SU-DHL-6 (cell line): ENCODE measurements at regions not wholly inside any gene's neighbourhood (a gene's known extent, or its start where the extent isn't known, plus 50 kb on each side); places are given as distances from the start of the nearest gene placed in this dataset.

Experiments
- EZH2phosphoT487 ChIP-seq: fragments of 200-600 bp; sonication (generic), shearing (Covaris generic); conservative IDR thresholded peaks from 2 replicates; pipeline ENCODE4 v1.6.1; 2018; ENCODE audit warnings: mild to moderate bottlenecking, antibody characterized with exemption, low read length, moderate library complexity, mixed read lengths
- TF ChIP-seq, protein P1 (sequence below): fragments of 200-600 bp; sonication (generic); IDR thresholded peaks from one replicate; pipeline ENCODE4 v1.5.1; 2017; ENCODE audit warnings: antibody characterized with exemption, mild to moderate bottlenecking, low read length, moderate library complexity; ENCODE audit not compliant: insufficient read depth, poor library complexity, severe bottlenecking

GRCh38 chr2:8430628-8431027 is 251.2 kb upstream of the ID2 start:
- TF ChIP-seq, protein P1, sequence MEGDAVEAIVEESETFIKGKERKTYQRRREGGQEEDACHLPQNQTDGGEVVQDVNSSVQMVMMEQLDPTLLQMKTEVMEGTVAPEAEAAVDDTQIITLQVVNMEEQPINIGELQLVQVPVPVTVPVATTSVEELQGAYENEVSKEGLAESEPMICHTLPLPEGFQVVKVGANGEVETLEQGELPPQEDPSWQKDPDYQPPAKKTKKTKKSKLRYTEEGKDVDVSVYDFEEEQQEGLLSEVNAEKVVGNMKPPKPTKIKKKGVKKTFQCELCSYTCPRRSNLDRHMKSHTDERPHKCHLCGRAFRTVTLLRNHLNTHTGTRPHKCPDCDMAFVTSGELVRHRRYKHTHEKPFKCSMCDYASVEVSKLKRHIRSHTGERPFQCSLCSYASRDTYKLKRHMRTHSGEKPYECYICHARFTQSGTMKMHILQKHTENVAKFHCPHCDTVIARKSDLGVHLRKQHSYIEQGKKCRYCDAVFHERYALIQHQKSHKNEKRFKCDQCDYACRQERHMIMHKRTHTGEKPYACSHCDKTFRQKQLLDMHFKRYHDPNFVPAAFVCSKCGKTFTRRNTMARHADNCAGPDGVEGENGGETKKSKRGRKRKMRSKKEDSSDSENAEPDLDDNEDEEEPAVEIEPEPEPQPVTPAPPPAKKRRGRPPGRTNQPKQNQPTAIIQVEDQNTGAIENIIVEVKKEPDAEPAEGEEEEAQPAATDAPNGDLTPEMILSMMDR: no peak
- TF ChIP-seq EZH2phosphoT487: no peak
